ENCODE measurements at regions not wholly inside any gene's neighbourhood (a gene's known extent, or its start where the extent isn't known, plus 50 kb on each side); places are given as distances from the start of the nearest gene placed in this dataset.

DNA sequence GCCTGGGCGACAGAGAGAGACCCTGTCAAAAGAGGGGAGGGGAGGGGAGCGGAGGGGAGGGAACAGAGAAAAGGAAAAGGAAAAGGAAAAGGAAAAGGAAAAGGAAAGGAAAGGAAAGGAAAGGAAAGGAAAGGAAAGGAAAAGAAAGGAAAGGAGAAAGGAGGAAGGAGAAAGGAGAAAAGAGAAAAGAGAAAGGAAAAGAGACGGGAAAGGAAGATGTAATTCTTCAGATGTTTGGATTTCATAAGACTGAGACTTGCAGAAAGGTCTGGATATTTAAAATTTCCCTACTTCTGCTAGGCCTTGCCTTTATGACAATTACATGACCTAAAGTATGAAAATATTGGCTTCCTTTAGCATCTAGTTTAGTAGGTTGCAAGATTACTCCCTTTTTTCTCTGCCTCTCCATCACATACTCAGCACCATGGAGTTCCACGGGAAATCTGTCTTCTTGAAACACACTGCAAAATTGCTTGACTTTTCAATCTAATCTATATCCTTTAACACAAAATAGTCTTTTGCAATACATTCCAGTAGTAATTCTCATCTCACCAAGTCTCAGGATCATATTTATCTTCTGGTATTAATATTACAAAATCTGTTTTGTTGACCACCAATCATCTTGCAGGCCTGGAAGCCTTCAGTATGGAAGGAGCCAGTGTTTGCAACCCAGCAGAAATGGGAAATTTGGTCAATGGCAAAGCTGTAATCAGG is 383.5 kb downstream of the ZEB2 start:
- no peaks in the 10 kb centered on the region for H3K27me3 ChIP-seq (ENCODE audit: control insufficient read depth in 2 of 2, insufficient read depth in 1 of 2, low read length in 1 of 2)
- H3K27ac ChIP-seq (ENCODE audit: low read depth in 1 of 2, low read length in 1 of 2) = no peak overlapping the region
- H3K4me3 ChIP-seq (ENCODE audit: low read length in 2 of 2) = no peak overlapping the region
- H3K4me1 ChIP-seq (ENCODE audit: control insufficient read depth in 2 of 2, insufficient read depth in 2 of 2, low read length in 2 of 2) = no peaks in the 10 kb centered on the region
- no peak for DNase-seq (ENCODE audit: low read depth in 6 of 9, low spot score in 9 of 9)
- WGBS = 96% methylated on average over 4 of the region's 4 CpGs
- H3K36me3 ChIP-seq (ENCODE audit: control insufficient read depth in 2 of 2, insufficient read depth in 2 of 2, low read length in 1 of 2) = no peaks in the 10 kb centered on the region
- H3K9me3 ChIP-seq (ENCODE audit: control insufficient read depth in 2 of 2, insufficient read depth in 1 of 2, low read length in 1 of 2) = no peaks in the 10 kb centered on the region

DNA sequence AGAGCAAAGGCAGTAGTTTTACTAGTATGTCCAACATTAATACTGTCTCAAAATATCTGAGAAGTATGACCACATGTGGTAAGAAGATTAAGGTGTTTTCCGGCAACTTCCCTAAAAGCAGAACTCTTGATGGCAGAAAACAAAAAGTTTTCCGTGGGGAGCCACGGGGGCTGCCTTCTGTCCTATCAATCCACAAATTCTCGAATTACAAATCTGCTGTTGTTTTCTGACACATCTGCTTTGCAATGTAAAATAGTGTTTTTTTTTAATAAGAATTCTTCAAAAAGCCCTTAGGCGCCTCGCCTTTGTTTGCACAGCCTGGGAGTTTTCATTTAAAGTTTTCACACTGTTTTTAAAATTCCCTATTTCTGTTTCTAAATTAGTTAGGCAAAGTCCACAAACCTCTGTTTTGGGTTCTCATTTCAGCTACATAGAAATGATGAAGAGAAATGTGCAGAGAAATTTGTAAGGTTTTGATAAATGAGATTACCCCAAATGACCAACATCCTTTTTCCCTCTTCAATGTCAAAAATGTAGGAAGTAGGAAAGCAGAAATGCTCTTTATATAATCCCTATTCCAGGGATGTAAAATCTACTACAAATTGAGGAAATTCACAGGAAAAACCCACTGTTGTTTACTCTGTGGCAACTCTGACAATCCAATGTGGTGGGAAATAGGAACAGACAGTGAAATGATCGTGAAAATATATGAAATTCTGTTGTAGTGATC is 385.8 kb downstream of the ZEB2 start:
- Histone ChIP-seq H3K4me1 (ENCODE audit: control insufficient read depth in 2 of 2, insufficient read depth in 2 of 2, low read length in 2 of 2) (no peaks in the 10 kb centered on the region), H3K9me3 (ENCODE audit: control insufficient read depth in 2 of 2, insufficient read depth in 1 of 2, low read length in 1 of 2) (no peaks in the 10 kb centered on the region), H3K36me3 (ENCODE audit: control insufficient read depth in 2 of 2, insufficient read depth in 2 of 2, low read length in 1 of 2) (no peaks in the 10 kb centered on the region), H3K27ac (ENCODE audit: low read depth in 1 of 2, low read length in 1 of 2) (no peak overlapping the region), H3K4me3 (ENCODE audit: low read length in 2 of 2) (no peak overlapping the region), H3K27me3 (ENCODE audit: control insufficient read depth in 2 of 2, insufficient read depth in 1 of 2, low read length in 1 of 2) (no peaks in the 10 kb centered on the region)
- peak in 1 of 9 donors; percentile 23 for DNase-seq (ENCODE audit: low read depth in 6 of 9, low spot score in 9 of 9)
- WGBS = 67% methylated on average over 7 of the region's 7 CpGs

DNA sequence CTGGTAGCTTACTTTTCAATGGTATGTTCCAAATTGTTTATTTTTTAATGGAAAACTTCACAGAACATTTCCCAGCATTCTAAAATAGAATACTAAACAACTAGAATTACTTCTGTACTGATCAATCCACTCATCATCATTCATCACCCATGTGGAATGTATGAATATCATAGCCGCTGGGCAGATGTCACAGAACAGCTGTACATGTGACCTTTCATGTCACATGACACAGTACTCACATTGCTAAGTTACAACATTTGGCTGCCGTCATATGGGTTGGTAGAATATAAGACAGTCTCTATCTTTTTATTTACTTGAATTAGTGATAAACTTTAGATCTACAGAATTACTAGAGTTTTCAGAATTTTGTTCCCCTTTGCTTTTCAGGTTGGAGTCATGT is 387.6 kb downstream of the ZEB2 start:
- Histone ChIP-seq H3K27me3 (ENCODE audit: control insufficient read depth in 2 of 2, insufficient read depth in 1 of 2, low read length in 1 of 2) (no peaks in the 10 kb centered on the region), H3K9me3 (ENCODE audit: control insufficient read depth in 2 of 2, insufficient read depth in 1 of 2, low read length in 1 of 2) (no peaks in the 10 kb centered on the region), H3K4me3 (ENCODE audit: low read length in 2 of 2) (no peak overlapping the region), H3K36me3 (ENCODE audit: control insufficient read depth in 2 of 2, insufficient read depth in 2 of 2, low read length in 1 of 2) (no peaks in the 10 kb centered on the region), H3K4me1 (ENCODE audit: control insufficient read depth in 2 of 2, insufficient read depth in 2 of 2, low read length in 2 of 2) (no peaks in the 10 kb centered on the region), H3K27ac (ENCODE audit: low read depth in 1 of 2, low read length in 1 of 2) (no peak overlapping the region)
- 97% methylated on average over 2 of the region's 2 CpGs for WGBS
- no peak for DNase-seq (ENCODE audit: low read depth in 6 of 9, low spot score in 9 of 9)

DNA sequence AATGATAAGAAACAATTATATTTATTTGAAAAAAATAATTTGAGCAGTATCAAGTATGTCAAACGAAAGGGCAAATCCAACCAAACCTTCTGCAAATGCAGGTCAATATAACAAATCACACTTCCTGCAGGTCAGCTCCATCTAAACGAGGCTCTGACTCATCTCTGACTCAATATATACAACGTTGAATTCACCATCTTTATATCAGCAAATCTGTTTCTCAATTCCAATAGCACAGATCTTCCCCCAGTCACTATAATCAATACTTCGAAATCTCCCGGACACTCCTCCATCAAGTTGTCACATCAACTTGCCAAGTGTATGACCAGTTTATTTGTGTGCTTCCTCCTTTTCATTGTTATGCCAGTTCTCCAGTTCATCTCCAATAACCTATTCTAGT is 388.9 kb downstream of the ZEB2 start:
- Histone ChIP-seq H3K27me3 (ENCODE audit: control insufficient read depth in 2 of 2, insufficient read depth in 1 of 2, low read length in 1 of 2) (no peaks in the 10 kb centered on the region), H3K27ac (ENCODE audit: low read depth in 1 of 2, low read length in 1 of 2) (no peak overlapping the region), H3K9me3 (ENCODE audit: control insufficient read depth in 2 of 2, insufficient read depth in 1 of 2, low read length in 1 of 2) (no peaks in the 10 kb centered on the region), H3K36me3 (ENCODE audit: control insufficient read depth in 2 of 2, insufficient read depth in 2 of 2, low read length in 1 of 2) (no peaks in the 10 kb centered on the region), H3K4me1 (ENCODE audit: control insufficient read depth in 2 of 2, insufficient read depth in 2 of 2, low read length in 2 of 2) (no peaks in the 10 kb centered on the region), H3K4me3 (ENCODE audit: low read length in 2 of 2) (no peak overlapping the region)
- no peak for DNase-seq (ENCODE audit: low read depth in 6 of 9, low spot score in 9 of 9)
- 95% methylated on average over 5 of the region's 5 CpGs for WGBS

DNA sequence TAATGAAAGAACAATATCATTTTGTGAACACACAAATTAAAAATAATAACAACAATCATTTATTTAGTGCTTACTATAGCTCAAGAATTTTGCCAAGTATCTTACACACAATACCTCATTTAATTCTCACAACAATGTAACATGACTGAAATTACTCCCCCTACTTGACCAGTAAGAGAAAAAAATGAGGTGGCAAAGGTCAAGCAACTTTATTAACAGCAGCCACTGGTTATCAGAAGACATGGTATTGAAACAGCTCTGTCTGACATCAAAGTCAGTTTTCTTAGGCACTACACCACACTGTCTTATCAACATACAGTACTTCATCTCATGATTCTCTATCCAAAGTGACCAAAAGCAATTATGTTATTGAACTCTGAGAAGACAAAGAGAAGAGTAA is 389.4 kb downstream of the ZEB2 start:
- Histone ChIP-seq H3K9me3 (ENCODE audit: control insufficient read depth in 2 of 2, insufficient read depth in 1 of 2, low read length in 1 of 2) (no peaks in the 10 kb centered on the region), H3K36me3 (ENCODE audit: control insufficient read depth in 2 of 2, insufficient read depth in 2 of 2, low read length in 1 of 2) (no peaks in the 10 kb centered on the region), H3K4me1 (ENCODE audit: control insufficient read depth in 2 of 2, insufficient read depth in 2 of 2, low read length in 2 of 2) (no peaks in the 10 kb centered on the region), H3K27me3 (ENCODE audit: control insufficient read depth in 2 of 2, insufficient read depth in 1 of 2, low read length in 1 of 2) (no peaks in the 10 kb centered on the region), H3K4me3 (ENCODE audit: low read length in 2 of 2) (no peak overlapping the region), H3K27ac (ENCODE audit: low read depth in 1 of 2, low read length in 1 of 2) (no peak overlapping the region)
- DNase-seq (ENCODE audit: low read depth in 6 of 9, low spot score in 9 of 9) = no peak

DNA sequence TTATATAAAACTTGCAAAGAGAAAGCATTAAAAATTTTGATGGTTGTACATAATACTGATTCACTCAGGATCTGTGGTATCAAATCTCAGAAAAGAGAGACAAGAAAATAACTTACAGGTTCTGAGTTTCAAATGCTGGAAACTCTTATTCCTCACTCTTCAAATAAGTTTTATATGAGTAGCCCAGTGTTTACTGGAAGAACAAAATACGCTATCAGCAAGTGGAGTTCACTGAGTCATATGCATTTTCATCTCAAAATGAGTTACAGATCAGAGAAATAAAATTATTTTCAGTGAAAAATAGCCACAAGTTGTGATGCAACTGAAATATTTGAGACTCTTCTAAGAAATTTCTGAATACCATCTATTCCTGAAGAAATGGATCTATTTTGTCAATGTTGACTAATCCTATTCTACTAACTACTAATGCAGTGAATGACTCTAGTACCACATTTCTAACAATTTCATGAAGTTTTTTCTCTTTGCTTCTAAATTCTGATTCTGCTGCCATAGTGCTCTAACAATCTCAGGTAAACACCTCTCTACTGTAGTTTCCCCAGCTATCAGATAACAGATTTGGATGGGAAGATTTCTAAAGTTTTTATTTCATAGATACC is 391.7 kb downstream of the ZEB2 start:
- Histone ChIP-seq H3K9me3 (ENCODE audit: control insufficient read depth in 2 of 2, insufficient read depth in 1 of 2, low read length in 1 of 2) (no peaks in the 10 kb centered on the region), H3K4me1 (ENCODE audit: control insufficient read depth in 2 of 2, insufficient read depth in 2 of 2, low read length in 2 of 2) (no peaks in the 10 kb centered on the region), H3K36me3 (ENCODE audit: control insufficient read depth in 2 of 2, insufficient read depth in 2 of 2, low read length in 1 of 2) (no peaks in the 10 kb centered on the region), H3K27me3 (ENCODE audit: control insufficient read depth in 2 of 2, insufficient read depth in 1 of 2, low read length in 1 of 2) (no peaks in the 10 kb centered on the region), H3K27ac (ENCODE audit: low read depth in 1 of 2, low read length in 1 of 2) (no peak overlapping the region), H3K4me3 (ENCODE audit: low read length in 2 of 2) (no peak overlapping the region)
- WGBS = 100% methylated on average over 1 of the region's 1 CpG
- DNase-seq (ENCODE audit: low read depth in 6 of 9, low spot score in 9 of 9) = no peak

DNA sequence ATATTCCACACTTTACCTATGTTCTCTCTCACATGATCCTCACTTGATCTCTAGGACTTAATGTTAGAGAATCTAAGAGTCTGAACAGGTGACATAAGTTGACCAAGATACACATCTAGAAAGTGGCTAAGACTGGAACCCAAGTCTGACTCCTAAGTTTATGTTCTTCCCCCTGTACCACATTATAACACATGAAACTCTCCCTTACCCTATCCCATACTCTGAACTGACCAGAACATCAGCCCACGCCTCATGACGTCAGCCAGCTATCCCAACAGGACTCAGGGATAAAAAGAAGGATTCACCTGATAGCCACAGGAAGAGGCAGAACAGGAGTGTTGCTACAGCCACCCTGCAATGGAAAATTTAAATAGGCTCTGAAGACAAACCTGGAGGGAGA is 392.2 kb downstream of the ZEB2 start:
- no peak overlapping the region for H3K27ac ChIP-seq (ENCODE audit: low read depth in 1 of 2, low read length in 1 of 2)
- no peaks in the 10 kb centered on the region for H3K27me3 ChIP-seq (ENCODE audit: control insufficient read depth in 2 of 2, insufficient read depth in 1 of 2, low read length in 1 of 2)
- 99% methylated on average over 2 of the region's 2 CpGs for WGBS
- H3K4me3 ChIP-seq (ENCODE audit: low read length in 2 of 2) = no peak overlapping the region
- no peak for DNase-seq (ENCODE audit: low read depth in 6 of 9, low spot score in 9 of 9)
- no peaks in the 10 kb centered on the region for H3K36me3 ChIP-seq (ENCODE audit: control insufficient read depth in 2 of 2, insufficient read depth in 2 of 2, low read length in 1 of 2)
- no peaks in the 10 kb centered on the region for H3K9me3 ChIP-seq (ENCODE audit: control insufficient read depth in 2 of 2, insufficient read depth in 1 of 2, low read length in 1 of 2)
- H3K4me1 ChIP-seq (ENCODE audit: control insufficient read depth in 2 of 2, insufficient read depth in 2 of 2, low read length in 2 of 2) = no peaks in the 10 kb centered on the region

DNA sequence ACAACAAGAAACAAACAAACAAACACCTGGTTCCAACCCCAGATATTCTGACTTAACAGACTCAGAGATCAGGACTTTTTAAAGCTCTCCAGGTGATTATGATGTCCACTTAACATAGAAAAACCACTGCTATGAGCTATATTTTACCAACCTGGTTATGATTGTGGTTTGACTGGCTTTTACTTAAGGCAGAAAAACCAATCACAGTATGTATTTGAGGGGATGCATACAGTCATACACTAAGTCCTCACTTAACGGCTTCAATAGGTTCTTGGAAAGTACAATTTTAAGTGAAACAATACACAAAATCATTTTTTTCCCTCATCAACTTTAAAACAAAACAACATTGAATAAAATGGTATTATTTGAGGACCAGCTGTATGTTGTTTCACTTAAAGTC is 393.6 kb downstream of the ZEB2 start:
- no peaks in the 10 kb centered on the region for H3K36me3 ChIP-seq (ENCODE audit: control insufficient read depth in 2 of 2, insufficient read depth in 2 of 2, low read length in 1 of 2)
- DNase-seq (ENCODE audit: low read depth in 6 of 9, low spot score in 9 of 9) = no peak
- WGBS = 100% methylated on average over 1 of the region's 1 CpG

DNA sequence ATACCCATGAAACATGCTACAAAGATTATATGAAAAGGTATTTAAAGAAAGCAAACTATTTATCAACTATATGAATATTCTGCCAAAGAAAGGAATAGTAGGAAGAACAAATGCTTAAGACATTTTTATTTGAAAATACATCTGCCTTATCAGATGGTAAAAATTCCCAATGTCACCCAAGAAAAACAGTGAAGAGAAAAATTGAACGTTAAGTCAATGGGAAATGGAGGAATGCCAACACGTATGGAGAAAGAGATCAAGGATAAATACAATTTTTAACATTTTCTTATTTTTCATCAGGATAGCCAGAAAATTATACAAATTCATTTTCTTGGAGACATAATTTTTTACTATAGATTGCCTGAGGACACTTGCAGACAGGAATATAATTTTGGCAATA is 394.2 kb downstream of the ZEB2 start:
- H3K27me3 ChIP-seq (ENCODE audit: control insufficient read depth in 2 of 2, insufficient read depth in 1 of 2, low read length in 1 of 2) = no peaks in the 10 kb centered on the region
- H3K4me3 ChIP-seq (ENCODE audit: low read length in 2 of 2) = no peak overlapping the region
- H3K27ac ChIP-seq (ENCODE audit: low read depth in 1 of 2, low read length in 1 of 2) = no peak overlapping the region
- H3K36me3 ChIP-seq (ENCODE audit: control insufficient read depth in 2 of 2, insufficient read depth in 2 of 2, low read length in 1 of 2) = no peaks in the 10 kb centered on the region
- WGBS = 98% methylated on average over 2 of the region's 2 CpGs
- H3K4me1 ChIP-seq (ENCODE audit: control insufficient read depth in 2 of 2, insufficient read depth in 2 of 2, low read length in 2 of 2) = no peaks in the 10 kb centered on the region
- DNase-seq (ENCODE audit: low read depth in 6 of 9, low spot score in 9 of 9) = no peak
- no peaks in the 10 kb centered on the region for H3K9me3 ChIP-seq (ENCODE audit: control insufficient read depth in 2 of 2, insufficient read depth in 1 of 2, low read length in 1 of 2)

More for the DNA sequence above, 393.6 kb downstream of the ZEB2 start:
- no peak overlapping the region for H3K4me3 ChIP-seq (ENCODE audit: low read length in 2 of 2)
- H3K27me3 ChIP-seq (ENCODE audit: control insufficient read depth in 2 of 2, insufficient read depth in 1 of 2, low read length in 1 of 2) = no peaks in the 10 kb centered on the region
- H3K27ac ChIP-seq (ENCODE audit: low read depth in 1 of 2, low read length in 1 of 2) = no peak overlapping the region
- H3K4me1 ChIP-seq (ENCODE audit: control insufficient read depth in 2 of 2, insufficient read depth in 2 of 2, low read length in 2 of 2) = no peaks in the 10 kb centered on the region
- H3K9me3 ChIP-seq (ENCODE audit: control insufficient read depth in 2 of 2, insufficient read depth in 1 of 2, low read length in 1 of 2) = no peaks in the 10 kb centered on the region
